BJ (cell line): ENCODE measurements at regions not wholly inside any gene's neighbourhood (a gene's known extent, or its start where the extent isn't known, plus 50 kb on each side); places are given as distances from the start of the nearest gene placed in this dataset.

Experiments
- CTCF ChIA-PET: fragments of 350-600 bp; formaldehyde crosslinking; extraction: SDS; loops from one replicate; lab custom pipeline; 2021; ENCODE audit warnings: antibody characterized with exemption, inconsistent platforms; lab: Yijun Ruan, JAX
- POLR2A ChIA-PET: fragments of 300-600 bp; sonication (Branson Sonifier 250); formaldehyde crosslinking; extraction: SDS; loops from one replicate; lab custom pipeline; 2021; ENCODE audit warnings: antibody characterized with exemption; lab: Charles Lee
- DNase-seq: peaks from one replicate; pipeline ENCODE4 v3.0.0-alpha.2; 2011; ENCODE audit warnings: low read depth
- H3K27me3 ChIP-seq: 2 replicates; pipeline ENCODE4 v1.6.0; 2011; ENCODE audit warnings: low read length; ENCODE audit not compliant: control insufficient read depth, insufficient read depth
- H3K36me3 ChIP-seq: 2 replicates; pipeline ENCODE4 v1.5.1; 2011; ENCODE audit warnings: low read length; ENCODE audit not compliant: control insufficient read depth, insufficient read depth
- H3K4me3 ChIP-seq: 2 replicates; pipeline ENCODE4 v1.5.1; 2011; ENCODE audit warnings: low read depth, mild to moderate bottlenecking, control low read depth, low read length
- TF ChIP-seq, protein P1 (sequence below): IDR thresholded peaks from 2 replicates; pipeline ENCODE4 v1.5.1; 2011; ENCODE audit warnings: low read depth, mild to moderate bottlenecking, control low read depth, inconsistent platforms, low read length, moderate library complexity; ENCODE audit not compliant: insufficient read depth

- no peak for DNase-seq
- POLR2A ChIA-PET: no interaction called here
- TF ChIP-seq, protein P1, sequence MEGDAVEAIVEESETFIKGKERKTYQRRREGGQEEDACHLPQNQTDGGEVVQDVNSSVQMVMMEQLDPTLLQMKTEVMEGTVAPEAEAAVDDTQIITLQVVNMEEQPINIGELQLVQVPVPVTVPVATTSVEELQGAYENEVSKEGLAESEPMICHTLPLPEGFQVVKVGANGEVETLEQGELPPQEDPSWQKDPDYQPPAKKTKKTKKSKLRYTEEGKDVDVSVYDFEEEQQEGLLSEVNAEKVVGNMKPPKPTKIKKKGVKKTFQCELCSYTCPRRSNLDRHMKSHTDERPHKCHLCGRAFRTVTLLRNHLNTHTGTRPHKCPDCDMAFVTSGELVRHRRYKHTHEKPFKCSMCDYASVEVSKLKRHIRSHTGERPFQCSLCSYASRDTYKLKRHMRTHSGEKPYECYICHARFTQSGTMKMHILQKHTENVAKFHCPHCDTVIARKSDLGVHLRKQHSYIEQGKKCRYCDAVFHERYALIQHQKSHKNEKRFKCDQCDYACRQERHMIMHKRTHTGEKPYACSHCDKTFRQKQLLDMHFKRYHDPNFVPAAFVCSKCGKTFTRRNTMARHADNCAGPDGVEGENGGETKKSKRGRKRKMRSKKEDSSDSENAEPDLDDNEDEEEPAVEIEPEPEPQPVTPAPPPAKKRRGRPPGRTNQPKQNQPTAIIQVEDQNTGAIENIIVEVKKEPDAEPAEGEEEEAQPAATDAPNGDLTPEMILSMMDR: no peak
- H3K4me3 ChIP-seq: no peak overlapping the region
- CTCF ChIA-PET: no interaction called here
- H3K27me3 ChIP-seq: no peaks in the 10 kb centered on the region
- H3K36me3 ChIP-seq: no peaks in the 10 kb centered on the region
These were observed 349.0 kb downstream of the CYRIA start for GRCh38 chr2:16316456-16317210.

GRCh38 chr2:16315908-16316307, 349.7 kb downstream of the CYRIA start:
- Histone ChIP-seq H3K36me3 (no peaks in the 10 kb centered on the region), H3K27me3 (no peaks in the 10 kb centered on the region), H3K4me3 (no peak overlapping the region)
- TF ChIP-seq, protein P1: no peak
- CTCF ChIA-PET: no interaction called here
- POLR2A ChIA-PET: no interaction called here
- no peak for DNase-seq

DNA sequence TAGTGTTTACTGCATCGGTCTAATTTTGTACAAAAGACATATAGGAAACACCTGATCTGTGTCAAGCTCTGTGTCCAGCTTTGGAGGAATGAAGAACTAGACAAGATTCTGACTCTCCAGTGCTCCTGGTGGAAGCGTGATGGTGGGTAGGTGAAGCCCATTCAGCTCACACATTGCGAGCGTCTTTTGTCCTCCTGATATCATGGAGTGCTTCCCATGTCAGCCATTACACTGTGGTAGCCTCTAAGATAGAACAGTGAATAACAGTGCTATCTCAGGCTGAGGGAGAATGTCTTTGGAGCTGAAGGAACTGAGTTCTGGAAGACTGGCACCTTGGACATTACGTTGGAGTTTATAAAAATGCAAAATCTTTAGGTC, 350.2 kb downstream of the CYRIA start:
- H3K27me3 ChIP-seq: no peaks in the 10 kb centered on the region
- DNase-seq: no peak
- ChIA-PET POLR2A (no interaction called here), CTCF (no interaction called here)
- no peak overlapping the region for H3K4me3 ChIP-seq
- TF ChIP-seq, protein P1: no peak
- no peaks in the 10 kb centered on the region for H3K36me3 ChIP-seq

DNA sequence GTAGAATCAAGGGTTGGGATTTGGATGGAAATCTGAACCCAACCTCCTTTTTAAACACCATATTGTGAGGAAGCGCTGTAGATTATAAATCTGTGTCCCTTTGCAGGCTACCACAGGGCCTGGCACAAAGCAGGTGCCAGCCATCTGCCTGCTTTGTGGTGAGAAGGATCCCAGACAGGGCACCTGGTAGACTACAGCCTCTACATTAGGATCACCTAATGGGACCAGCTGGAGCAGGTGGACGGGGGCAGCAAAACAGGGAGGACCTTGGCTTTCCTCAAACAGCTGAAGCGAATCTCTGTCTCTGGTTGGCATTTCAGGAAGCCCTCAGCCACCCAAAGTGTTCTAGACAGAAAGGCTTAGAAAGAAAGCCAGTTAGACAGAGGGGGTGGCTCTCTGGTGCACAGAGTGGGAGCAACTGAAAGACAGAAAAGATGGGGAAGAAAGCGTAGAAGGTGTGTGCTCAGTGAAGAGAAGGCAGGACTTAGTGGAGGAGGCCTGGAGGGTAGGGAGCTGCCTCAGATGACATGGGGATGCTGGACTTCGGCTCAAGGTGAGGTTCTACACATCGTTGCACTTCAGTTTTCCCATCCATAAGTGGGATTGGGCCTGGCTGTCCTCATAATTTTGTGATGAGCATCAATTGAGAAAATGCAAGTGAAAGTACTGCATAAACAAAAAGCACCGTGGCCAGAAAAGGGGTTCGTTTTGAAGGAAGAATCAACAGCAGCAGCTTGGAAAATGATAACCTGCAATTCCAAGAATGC, 350.8 kb downstream of the CYRIA start:
- POLR2A ChIA-PET: no interaction called here
- no peak overlapping the region for H3K4me3 ChIP-seq
- no peaks in the 10 kb centered on the region for H3K27me3 ChIP-seq
- H3K36me3 ChIP-seq: no peaks in the 10 kb centered on the region
- TF ChIP-seq, protein P1: no peak
- CTCF ChIA-PET: no interaction called here
- DNase-seq: no peak

- TF ChIP-seq, protein P1: no peak
- H3K4me3 ChIP-seq: no peak overlapping the region
- ChIA-PET POLR2A (no interaction called here), CTCF (no interaction called here)
- no peak for DNase-seq
- no peaks in the 10 kb centered on the region for H3K27me3 ChIP-seq
- no peaks in the 10 kb centered on the region for H3K36me3 ChIP-seq
These were observed 351.6 kb downstream of the CYRIA start for GRCh38 chr2:16314001-16314400.
